Esophagus muscularis mucosa (tissue), 3 donors: ENCODE measurements at regions not wholly inside any gene's neighbourhood (a gene's known extent, or its start where the extent isn't known, plus 50 kb on each side); places are given as distances from the start of the nearest gene placed in this dataset.

Source experiments
- POLR2A ChIP-seq: fragments of 450-650 bp; IDR thresholded peaks from one replicate; pipeline ENCODE4 v1.6.1; 2017; ENCODE audit warnings: antibody characterized with exemption, moderate library complexity, mild to moderate bottlenecking, low read depth
- TF ChIP-seq, protein P1 (sequence below), 3 experiments: fragments of 200-600 bp in 2 of 3; fragments of 450-650 bp in 1 of 3; sonication (generic) in 2 of 3; IDR thresholded peaks; one replicate each; pipeline ENCODE4 v1.5.1; 2017 to 2019; ENCODE audit warnings: antibody characterized with exemption in 3 of 3, mild to moderate bottlenecking in 2 of 3, moderate library complexity in 1 of 3

DNA sequence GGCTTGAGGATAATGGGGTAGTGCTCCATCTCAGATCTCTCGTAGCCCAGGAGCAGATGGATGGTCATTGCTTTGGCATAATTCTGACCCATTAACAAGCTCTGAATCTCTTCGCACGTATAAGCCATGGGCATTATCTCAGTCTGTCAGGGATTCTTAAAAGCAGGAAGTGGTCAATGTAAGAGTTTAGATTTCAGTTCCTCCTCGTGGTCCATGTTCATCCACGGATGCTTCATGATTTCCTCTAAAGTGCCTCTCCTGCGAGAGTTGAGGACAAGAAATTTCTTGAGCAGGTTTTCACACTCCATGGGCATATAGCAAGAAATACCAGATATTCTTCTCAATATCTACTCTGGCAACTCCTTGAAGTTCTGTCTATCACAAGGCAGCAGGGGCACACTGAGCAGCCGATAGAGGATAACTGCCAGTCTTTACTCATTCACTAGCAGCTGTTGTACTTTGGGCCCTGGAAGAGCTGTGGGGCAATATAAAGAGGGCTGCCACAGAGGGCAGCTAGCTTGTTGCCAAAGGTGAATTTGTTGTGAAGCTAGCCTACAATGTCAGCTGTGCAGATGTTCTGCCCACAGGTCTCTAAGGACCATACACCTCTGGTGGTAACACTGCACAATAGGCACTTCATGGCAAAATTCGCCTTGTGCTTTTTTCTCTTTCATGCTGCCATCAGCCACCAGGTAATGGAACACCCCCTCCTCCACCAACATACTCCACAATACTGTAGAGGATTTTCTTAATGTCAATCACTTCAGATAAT lies 52.0 kb upstream of the WDR17 start:
- TF ChIP-seq, protein P1, sequence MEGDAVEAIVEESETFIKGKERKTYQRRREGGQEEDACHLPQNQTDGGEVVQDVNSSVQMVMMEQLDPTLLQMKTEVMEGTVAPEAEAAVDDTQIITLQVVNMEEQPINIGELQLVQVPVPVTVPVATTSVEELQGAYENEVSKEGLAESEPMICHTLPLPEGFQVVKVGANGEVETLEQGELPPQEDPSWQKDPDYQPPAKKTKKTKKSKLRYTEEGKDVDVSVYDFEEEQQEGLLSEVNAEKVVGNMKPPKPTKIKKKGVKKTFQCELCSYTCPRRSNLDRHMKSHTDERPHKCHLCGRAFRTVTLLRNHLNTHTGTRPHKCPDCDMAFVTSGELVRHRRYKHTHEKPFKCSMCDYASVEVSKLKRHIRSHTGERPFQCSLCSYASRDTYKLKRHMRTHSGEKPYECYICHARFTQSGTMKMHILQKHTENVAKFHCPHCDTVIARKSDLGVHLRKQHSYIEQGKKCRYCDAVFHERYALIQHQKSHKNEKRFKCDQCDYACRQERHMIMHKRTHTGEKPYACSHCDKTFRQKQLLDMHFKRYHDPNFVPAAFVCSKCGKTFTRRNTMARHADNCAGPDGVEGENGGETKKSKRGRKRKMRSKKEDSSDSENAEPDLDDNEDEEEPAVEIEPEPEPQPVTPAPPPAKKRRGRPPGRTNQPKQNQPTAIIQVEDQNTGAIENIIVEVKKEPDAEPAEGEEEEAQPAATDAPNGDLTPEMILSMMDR (IDR thresholded peaks at IDR 0.05): no peak
- TF ChIP-seq POLR2A: no peak
